HG03175 (cell line): ENCODE measurements at regions not wholly inside any gene's neighbourhood (a gene's known extent, or its start where the extent isn't known, plus 50 kb on each side); places are given as distances from the start of the nearest gene placed in this dataset.

ENCODE experiments used
- ATAC-seq: cut with Tn5 transposase; IDR thresholded peaks from one replicate; pipeline ENCODE4 v1.9.1; 2021; ENCODE audit warnings: mild to moderate bottlenecking, moderate library complexity; ENCODE audit not compliant: unreplicated experiment

DNA sequence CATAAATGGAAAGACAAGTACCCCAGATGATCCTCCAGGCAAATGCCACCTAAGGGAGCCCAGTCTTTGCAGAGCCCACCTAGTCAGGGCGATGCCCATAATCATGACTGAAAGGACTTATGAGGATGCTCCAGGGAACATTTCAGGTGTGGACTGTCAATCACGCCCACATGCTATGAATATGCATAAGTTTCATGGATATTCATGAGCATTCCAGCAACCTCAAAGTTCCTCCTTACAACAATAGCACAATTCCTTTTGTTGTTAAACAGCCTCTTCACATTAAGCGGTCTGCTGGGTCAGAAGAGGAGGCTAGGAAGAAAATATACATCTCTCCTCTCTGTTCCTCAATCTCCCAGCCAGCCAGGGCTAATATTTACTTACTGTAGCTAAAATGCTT lies 161.6 kb downstream of the C5orf15 start:
- ATAC-seq = no peak

DNA sequence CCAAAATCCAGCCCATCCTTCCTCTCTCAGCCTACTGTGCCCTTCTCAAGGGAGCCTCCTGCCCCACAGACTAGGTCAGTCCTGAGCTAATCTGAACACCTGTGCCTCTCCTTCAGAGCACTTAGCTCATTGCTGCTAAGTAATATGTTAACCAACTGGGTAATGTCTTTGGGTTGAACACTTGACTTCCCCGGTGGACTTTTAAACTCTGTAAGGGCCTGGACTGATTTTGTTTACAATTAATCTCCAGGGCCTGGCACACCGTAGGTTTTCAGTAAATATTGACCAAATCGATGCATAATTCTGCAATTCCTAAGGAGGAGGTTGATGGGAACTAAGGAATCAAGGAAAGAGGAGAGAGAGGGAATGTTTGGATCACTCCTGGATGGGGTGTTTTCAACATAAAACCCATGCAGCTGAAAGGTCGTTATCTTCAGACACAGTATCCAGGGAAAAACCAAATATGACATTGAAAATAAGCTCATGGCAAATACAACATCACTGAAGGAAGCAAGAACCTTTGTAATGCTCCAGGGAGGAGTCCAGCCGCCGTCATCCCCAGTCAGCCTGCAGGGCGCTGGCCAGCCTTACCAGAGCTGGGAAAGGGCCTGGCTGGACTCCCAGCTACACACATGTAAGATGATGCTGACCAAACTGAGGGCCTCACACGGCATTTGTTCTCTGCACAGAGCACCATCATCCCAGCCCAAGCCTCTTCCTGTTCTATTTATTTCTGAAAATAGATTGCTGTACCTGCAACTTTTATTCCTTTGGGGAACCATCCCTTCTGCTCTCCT lies 166.3 kb downstream of the C5orf15 start:
- no peak for ATAC-seq

DNA sequence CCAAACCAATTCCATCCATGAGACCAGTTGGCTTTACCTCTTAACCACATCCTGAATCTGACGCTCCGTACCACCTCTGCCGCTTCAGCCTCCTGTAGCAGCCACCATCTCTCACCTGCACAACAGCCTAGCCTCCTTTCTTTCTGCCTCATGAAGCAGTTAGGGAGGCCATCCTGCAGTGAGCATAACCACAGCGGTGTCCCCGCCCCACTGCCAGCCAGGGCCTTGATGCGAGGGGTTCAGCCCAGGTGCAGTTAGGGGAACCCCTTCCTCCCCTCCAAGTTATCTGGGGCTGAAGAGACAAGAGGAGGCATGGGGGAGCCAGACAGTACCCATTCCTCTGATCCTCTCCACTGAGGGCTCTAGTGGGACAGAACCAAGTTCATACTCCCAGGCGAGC lies 167.0 kb downstream of the C5orf15 start:
- ATAC-seq = no peak

DNA sequence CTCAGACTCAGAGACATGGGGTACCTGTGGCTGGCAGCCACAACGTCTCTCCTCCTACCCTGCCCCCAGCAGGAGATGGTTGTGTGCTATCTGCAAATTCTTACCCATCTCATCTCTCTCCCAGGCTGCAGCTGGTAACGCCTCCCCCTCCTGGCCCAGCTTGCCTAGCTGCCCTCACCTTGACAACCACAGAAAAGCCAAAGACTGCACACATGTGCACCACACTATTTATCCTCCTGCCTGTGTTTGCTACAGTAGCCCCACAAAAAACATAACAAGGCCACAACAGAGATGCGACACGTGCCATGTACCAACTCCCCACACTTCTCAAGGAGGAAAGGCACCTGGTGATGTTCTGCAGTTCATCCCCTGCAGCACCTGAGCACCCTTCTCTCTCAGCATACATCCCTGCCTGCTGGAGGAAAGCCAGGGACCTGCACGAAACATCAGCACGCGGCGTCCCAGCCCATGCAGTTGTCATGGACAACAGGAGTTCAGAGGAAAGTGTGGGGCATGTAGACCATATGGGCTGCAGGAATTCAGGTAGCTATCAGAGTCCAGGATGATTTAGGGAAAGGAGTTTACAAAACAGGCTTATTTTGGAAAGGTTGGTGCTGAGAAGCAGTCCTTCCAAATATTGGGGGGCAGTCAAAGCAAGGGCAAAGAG lies 168.7 kb downstream of the C5orf15 start:
- no peak for ATAC-seq

DNA sequence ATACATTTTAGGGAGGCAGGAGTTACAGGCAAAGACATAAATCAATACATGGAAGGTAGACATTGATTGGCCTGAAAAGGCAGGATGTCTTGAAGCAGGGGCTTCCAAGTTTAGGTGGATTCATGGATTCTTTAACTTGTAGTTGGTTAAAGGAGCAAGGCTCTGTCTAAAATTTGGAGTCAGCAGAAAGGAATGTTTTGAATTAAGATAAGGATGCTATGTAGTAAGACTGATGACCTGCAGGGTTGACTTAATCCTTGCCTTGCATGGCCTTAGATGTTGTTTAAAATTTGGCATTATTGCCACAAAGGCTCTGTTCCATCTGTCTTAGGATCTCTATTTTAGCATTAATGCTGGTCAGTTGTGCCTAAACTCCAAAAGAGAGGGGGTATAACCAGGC lies 171.3 kb downstream of the C5orf15 start:
- ATAC-seq = no peak

DNA sequence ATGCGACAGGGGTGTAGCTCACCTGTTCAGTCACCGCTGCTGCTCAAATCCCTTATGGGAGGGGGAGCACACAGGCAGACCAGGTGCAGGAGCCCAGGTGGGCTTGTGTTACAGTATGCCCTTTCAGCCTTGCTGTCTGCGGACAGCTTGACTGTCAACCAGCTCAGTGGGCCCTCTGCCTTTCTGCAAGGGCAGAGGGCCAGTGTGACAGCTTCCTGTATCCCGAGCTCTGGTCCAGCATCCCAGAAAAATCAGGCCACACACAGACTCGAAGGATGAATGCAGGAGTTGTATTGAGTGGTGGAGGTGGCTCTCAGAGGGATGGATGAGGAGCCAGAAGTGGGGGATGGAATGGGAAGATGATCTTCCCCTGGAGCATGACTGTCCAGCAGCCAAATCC lies 172.2 kb downstream of the C5orf15 start:
- no peak for ATAC-seq

DNA sequence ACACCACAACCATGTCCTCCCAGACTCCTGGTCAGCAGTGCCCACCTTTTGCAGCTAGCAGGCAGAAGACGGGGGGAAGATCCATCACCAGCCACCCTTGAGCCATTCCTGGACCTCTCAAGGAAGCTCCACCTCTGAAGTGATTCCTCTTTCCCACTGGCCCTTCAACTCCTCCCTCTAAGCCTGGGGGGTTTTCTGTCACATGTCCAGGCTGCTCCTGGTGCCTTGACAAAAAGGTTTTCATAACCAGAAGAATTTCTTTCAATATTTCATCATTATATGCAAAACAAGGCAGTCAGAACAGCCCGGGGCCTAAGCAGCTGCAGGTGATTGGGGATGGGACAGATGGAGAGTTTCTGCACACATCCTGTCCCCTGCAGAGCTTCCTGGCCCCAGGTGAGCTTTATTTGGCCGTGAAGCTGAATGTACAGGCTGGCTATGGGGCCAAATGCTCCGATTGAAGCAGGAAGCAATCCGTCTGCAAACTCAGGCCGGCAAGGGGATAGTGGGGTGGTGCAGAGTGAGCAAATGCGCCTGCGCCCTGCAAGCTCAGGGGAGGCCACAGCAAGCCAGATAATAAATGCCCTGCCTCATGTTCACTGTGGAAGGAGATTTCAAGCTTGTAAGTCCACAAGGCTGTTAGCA lies 173.5 kb downstream of the C5orf15 start:
- ATAC-seq = no peak

DNA sequence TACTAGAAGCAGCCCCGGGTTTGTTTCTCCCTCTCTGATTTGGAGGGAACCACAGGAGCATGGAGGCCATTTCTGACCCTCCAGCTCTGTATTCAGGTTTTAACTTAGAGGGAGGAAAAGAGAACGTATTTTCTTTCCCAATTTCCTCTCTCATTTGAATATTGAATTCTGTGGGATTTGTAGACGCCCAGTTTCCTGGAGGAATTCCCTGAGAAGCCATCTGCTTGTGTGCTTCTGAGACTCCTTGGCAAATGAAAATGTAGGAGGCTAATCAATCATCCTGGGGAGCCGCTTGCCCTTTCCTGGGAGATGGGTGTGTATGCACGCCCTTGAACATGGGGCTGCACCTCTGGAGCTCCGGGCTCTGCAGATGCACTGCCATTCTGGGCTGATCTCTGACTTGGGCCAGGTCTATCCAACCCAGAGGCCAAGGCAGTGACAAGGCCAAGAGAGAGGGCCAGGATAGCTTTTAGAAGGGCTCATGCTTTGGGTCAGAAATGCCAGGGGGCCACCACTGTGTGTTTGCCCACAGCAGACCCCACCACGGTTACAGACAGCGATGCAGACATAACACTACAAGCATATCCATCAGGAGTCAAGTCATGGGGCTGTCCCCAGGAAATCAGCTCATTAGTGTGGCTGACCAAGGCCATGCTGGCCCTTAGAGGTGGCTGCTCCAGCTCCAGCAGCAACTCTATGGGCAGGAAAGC lies 174.5 kb downstream of the C5orf15 start:
- ATAC-seq = no peak

DNA sequence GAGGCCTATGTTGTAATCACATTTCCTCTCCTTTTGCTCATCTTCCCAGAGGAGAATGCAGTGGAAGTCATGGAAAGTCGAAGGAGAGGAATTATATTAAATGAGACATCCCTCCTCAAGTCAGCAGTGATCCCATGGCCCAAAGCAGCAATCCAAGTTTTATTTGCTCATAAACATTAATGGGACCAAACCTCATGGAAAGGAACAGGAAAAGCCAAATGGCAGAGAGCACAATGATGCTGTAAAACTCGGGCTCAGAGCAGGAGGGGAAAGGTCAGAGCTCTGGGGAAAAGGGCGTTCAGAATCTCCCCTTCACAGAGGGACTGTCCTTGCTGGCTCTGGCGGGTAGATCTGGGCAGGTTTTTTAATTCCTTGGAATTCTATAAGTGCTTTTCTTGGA lies 175.8 kb downstream of the C5orf15 start:
- ATAC-seq = no peak

DNA sequence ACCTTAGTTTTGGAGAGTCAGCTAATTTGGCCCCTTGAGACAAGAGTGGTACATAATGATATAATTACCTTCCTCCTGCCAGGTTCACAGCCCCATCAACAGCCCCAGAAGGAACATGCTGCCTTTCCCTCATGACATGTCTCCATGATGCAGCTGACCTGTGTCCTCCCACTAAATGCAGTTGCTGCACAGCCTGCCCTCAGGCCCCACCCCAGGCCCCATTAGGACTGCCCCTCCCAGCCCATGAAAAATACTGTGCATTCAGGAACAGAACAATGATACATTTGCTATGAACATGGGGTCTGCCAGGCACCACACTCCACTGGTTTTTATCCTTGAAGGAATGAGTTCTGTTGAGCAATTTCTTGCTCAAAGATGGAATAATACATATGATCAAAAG lies 176.4 kb downstream of the C5orf15 start:
- no peak for ATAC-seq

DNA sequence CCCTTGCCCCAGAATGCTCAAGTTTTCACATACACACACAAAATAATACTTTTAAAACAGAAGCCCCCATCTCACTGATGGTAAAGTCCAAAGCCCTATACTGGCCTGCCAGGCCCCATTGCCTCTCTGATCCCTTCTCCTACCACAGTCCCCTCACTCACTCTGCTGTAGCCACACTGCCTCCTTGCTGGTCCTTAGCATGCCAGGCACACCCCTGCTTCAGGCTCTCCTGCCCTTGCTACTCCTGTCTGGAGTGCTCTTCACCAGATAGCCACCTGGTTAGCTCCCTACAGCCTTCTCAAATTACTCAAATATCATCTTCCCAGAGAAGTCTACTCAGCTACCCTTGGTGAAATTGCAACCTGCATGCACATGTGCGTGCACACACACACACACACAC lies 177.5 kb downstream of the C5orf15 start:
- no peak for ATAC-seq

DNA sequence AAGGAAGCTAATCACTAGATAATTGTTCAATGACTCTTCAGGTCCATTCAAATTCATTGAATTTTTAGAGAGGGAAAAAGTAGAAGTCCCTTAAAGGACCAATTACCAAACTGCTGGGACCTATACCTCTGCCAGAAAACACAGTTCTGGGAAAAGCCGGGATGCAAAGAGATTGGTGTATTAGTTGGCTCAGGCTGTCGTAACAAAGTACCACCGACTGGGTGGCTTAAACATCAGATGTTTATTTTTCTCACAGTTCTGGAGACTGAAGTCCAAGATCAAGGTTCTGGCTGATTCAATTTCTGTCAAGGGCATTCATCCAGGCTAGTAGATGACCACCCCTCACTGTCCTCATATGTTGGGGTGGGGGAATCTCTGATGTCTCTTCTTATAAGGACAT lies 177.1 kb upstream of the FSTL4 start:
- no peak for ATAC-seq

DNA sequence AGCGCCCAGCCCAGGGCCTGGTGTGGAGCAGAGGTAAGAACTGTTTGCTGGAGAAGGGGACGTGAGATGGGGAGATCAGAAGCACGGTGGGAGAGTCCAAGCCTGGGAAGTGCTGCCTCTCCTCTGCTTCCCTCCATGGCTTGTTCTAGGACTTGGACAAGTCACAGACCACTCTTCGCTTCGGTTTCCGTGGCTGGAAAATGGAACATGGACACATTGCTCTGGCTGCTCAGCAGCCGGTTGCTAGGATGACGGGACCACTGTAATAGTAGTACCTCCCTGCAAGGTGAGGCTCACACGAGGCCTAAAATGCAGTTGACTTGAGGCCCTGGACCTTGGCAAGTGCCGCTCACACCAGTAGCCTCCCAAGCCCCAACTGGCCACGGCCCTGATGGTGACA lies 175.8 kb upstream of the FSTL4 start:
- no peak for ATAC-seq

DNA sequence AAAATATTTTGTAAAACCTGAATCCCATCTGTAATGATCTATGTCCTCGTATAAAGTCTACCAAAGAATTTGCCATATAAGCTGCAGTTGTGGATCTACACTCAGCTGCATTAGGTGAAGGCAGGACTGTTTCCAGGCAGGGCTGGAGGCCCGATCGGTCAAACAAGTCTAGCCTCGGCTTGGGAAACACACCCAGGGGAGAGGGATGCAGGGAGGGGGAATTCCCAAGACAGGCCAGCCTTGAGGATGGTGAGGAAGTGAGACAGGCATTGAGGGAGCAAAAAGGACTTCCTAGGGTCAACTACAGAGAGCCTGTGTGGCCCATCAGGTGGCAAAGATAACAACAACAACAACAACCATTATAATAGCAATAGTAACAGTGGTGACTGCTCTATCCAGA lies 174.1 kb upstream of the FSTL4 start:
- ATAC-seq = no peak

DNA sequence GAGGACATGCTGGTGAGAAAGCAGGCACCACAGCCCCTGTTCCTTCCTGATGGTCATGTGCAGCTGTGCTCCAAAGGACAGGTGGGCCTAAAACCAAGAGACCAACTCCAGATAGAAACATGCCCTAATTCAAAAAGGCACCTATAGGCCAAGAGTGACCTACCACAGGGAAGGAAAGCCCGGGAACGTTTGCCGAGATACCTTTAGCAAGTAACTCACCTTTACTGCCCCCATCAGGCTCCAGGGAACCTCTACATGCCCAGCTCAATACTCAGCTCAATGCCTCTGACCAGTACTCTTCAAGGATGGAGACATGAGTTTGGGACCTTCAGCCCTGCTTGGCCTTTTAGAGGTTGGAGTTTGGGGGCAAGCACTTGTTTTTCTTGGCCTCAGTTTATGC lies 172.8 kb upstream of the FSTL4 start:
- ATAC-seq = no peak

DNA sequence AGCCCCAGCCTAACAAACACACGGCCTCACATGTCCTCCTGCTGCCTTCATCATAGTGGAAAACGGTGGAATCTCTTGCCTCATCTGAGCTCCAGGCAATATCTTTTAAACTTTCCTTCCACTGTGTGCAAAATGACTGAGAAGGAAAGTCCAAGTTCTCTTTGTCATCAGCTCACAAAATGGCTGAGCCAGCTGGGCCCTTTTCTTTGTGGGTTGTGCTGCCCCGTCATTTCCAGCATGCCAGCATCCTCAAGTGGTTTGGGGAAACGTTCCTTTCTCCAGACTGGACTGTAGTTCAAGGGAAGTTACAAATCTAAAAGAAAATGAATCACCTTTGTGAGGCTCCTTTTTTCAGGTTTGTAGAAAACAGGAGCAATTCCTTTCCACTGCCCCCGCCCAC lies 171.1 kb upstream of the FSTL4 start:
- no peak for ATAC-seq

DNA sequence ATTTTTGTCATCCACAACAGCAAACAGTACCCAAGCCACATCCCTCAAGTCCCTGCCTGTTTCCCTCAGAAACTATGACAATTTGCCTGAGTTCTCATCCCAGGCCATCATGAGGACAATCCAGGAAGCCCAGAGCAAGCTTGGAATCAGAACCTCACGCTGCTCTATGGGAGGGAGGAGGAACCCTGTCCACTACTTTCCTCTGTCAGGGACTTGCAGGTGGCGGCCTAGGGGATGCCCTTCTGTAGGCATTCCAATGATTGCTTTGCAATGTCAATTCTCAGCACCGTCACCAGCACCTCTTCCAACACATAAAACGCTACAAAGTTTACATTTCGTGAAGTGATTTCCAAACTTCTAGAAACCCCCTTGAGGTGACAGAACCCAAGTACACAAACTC lies 170.4 kb upstream of the FSTL4 start:
- ATAC-seq = no peak

DNA sequence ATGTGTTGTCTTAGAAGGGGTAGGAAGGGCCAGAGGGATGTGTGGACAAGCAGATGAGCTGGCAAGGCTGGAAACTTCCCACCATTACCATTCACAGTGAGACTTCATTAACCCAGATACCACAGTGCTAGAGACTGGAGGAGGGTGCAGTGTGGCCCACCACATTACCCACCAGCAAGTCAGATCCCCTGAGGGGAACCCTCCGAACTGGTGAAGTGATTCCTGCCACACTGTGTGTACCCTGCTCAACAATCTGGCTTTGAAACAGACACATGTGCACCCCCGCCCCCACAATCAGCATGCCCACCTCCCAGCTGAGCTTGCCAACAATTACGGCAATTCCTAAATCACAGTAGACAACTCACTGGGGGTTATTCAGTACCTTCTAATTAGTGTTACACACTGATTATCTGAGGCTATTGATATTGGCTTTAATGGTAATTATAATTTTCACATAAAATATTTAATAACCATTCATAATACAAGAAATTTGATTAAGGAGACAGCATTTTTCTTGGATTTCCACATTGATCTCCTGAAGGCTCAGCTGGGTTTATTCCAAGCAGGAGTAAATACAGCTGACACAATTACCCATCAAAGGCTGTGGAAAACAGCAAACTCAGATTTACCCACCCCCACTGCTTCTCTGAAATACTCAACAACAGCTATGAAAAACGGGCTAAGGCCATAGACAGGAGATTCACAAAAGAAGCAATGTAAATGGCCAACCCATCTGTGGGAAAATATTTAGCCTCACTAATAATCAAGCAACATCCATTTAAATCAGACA lies 169.3 kb upstream of the FSTL4 start:
- no peak for ATAC-seq

DNA sequence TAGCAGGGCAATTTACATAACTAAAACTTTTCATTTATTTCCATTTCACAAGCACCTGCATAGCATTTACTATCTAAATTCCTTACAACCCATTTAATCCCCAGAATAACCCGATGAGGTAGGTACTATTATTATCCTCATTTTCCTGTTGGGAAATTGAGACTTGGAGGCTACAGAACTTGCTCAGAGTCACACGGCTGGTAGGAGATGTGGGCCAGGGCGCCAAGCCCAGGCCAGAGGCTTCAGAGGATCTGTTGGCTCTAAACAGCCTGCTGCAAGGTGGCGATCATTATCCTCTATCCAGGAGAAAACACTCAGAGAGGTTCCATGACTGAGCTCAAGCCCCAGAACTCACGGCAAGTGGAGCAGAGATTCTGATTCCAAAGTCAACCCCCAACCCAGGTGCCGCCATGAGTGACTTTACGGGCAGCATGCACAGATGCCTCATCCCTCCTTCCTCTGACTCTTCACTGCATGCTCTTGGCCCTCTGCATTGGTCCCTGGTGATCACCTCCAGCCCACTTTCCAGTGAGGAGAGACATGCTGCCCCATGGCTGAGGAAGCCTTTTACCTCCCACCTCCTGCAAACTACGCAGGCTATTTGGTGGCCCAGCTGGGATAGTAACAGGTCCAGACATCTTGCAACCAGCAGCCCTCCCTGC lies 168.4 kb upstream of the FSTL4 start:
- ATAC-seq = no peak

DNA sequence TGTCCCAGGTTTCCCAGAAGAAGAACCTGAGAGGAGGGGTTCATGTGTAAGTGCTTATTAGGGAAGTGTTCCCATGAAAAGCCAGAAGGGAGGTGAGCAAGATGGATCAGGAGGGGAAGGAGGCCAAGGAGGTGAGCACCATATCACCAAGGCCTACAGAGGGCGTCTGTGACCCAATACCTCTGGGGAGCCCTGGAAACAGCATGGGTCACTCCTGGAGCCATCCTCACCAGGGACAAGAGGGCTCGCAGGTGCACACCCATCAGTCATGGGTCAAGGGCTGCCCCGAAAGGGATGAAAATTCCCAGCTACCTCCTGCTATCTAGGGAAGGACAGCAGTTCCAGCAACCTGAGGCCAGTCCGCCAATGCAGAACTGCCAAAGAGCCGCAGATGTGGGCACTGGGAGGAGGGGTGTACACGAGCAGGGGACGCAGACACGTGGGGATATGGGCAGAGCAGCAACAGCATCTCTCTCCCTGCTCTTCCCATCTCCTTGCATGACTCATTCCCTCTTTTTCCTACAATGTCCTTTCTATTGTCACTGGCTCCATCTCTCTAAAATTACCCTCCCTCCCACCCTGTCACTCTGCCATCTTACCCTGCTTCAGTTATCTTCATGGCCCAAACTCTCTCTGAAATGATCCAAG lies 167.6 kb upstream of the FSTL4 start:
- no peak for ATAC-seq
